Right lobe of liver (tissue), 4 donors: ENCODE measurements at regions not wholly inside any gene's neighbourhood (a gene's known extent, or its start where the extent isn't known, plus 50 kb on each side); places are given as distances from the start of the nearest gene placed in this dataset.

Source experiments
- POLR2A ChIP-seq: fragments of 450-650 bp; IDR thresholded peaks from one replicate; pipeline ENCODE4 v1.6.1; 2017; ENCODE audit warnings: antibody characterized with exemption, mild to moderate bottlenecking
- TF ChIP-seq, protein P1 (sequence below), 4 donors: fragments of 200-600 bp in 3 of 4; fragments of 450-650 bp in 1 of 4; IDR thresholded peaks; one replicate each; pipeline versions ENCODE4 v1.5.1 to v1.8.0; 2016 to 2022; ENCODE audit warnings: antibody characterized with exemption in 4 of 4, mild to moderate bottlenecking in 2 of 4
- donor health status: DM: no; HTN: no; CAD: no.
- donor health status: DM: no; HTN: no; CAD: no.
- donor health status: DM: no; HTN: yes; CAD: no.

DNA sequence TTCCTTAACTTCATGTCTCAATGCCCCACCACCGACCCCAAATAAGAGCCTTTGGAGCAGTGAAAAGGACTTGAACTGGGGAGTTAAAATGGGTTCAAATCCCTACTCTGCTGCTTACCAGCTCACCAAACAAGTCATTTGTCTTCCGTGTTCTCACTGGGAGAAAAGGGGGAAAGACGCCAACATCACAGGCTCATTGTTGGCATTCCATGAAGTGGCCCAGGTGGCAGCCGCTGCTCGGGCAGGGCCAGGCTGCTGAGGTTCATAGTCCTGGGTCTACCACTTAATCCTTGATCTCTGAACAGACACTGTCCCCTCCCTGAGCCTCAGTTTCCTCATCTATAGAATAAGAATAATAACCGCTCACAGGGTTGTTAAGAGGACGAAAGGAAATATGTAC lies 103.0 kb downstream of the APOB start:
- TF ChIP-seq, protein P1, sequence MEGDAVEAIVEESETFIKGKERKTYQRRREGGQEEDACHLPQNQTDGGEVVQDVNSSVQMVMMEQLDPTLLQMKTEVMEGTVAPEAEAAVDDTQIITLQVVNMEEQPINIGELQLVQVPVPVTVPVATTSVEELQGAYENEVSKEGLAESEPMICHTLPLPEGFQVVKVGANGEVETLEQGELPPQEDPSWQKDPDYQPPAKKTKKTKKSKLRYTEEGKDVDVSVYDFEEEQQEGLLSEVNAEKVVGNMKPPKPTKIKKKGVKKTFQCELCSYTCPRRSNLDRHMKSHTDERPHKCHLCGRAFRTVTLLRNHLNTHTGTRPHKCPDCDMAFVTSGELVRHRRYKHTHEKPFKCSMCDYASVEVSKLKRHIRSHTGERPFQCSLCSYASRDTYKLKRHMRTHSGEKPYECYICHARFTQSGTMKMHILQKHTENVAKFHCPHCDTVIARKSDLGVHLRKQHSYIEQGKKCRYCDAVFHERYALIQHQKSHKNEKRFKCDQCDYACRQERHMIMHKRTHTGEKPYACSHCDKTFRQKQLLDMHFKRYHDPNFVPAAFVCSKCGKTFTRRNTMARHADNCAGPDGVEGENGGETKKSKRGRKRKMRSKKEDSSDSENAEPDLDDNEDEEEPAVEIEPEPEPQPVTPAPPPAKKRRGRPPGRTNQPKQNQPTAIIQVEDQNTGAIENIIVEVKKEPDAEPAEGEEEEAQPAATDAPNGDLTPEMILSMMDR (IDR thresholded peaks at IDR 0.05), result no peak
- no peak for TF ChIP-seq POLR2A
